HL-60 (cell line): ENCODE measurements at regions not wholly inside any gene's neighbourhood (a gene's known extent, or its start where the extent isn't known, plus 50 kb on each side); places are given as distances from the start of the nearest gene placed in this dataset.

Source experiments
- CTCF ChIP-seq: IDR thresholded peaks from one replicate; pipeline ENCODE4 v1.5.1; 2011; ENCODE audit warnings: low read length, control low read depth, inconsistent platforms; ENCODE audit not compliant: insufficient read depth
- GABPA ChIP-seq: IDR thresholded peaks from 2 replicates; pipeline ENCODE4 v1.6.1; 2012; ENCODE audit warnings: low read depth
- POLR2AphosphoS5 ChIP-seq: IDR thresholded peaks from 2 replicates; pipeline ENCODE4 v1.6.1; 2012; ENCODE audit warnings: low read depth
- REST ChIP-seq: IDR thresholded peaks from 2 replicates; pipeline ENCODE4 v1.6.1; 2012; ENCODE audit warnings: low read depth; ENCODE audit not compliant: insufficient replicate concordance
- SPI1 ChIP-seq: IDR thresholded peaks from 2 replicates; pipeline ENCODE4 v1.6.1; 2012; ENCODE audit warnings: low read depth, mild to moderate bottlenecking, borderline replicate concordance

GRCh38 chr4:59979061-59979460 is 1221.1 kb upstream of the ADGRL3 start:
- TF ChIP-seq CTCF (no peak), REST (no peak), POLR2AphosphoS5 (no peak), SPI1 (no peak), GABPA (no peak)
